AG04449 (cell line): ENCODE measurements at regions not wholly inside any gene's neighbourhood (a gene's known extent, or its start where the extent isn't known, plus 50 kb on each side); places are given as distances from the start of the nearest gene placed in this dataset.
"Not testable (repeated sequence)": the region's sequence is repeated elsewhere in the genome, so short reads cannot be mapped to it uniquely, and the experiment has no call there.

Experiments
- CTCF ChIA-PET: fragments of 350-600 bp; formaldehyde crosslinking; extraction: SDS; loops from one replicate; lab custom pipeline; 2021; ENCODE audit warnings: antibody characterized with exemption; lab: Yijun Ruan, JAX
- POLR2A ChIA-PET: fragments of 400-600, 350-600 bp; formaldehyde crosslinking; extraction: SDS; loops from one replicate; lab custom pipeline; 2020; ENCODE audit warnings: antibody characterized with exemption, inconsistent platforms; lab: Yijun Ruan, JAX
- DNase-seq: peaks from one replicate; pipeline ENCODE4 v3.0.0-alpha.2; 2010; ENCODE audit warnings: low read depth, low spot score
- H3K4me3 ChIP-seq: 2 replicates; pipeline ENCODE4 v1.5.1; 2011; ENCODE audit warnings: low read depth, mild to moderate bottlenecking, control low read depth, low read length
- CTCF ChIP-seq: IDR thresholded peaks from one replicate; pipeline ENCODE4 v1.5.1; 2011; ENCODE audit warnings: mild to moderate bottlenecking, moderate library complexity, low read length, control low read depth, inconsistent platforms; ENCODE audit not compliant: insufficient read depth; ENCODE audit errors: missing control alignments

DNA sequence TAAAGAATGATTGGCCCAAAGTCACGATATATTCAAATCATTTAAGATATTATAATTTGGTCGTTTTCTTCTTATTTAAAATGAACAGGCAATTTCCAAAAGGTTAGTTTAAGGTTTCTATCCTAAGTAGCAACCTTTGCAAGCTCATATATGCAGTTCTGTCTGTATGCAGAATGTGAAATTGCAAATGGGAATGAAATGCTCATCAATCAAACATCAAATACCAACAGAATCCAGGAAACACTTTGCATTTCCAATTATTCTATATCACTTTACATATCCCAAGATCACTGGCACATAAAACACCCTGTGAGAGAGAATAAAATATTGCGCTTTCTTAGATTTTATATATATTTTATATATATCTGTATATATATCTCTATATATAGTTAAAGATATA is 237.3 kb downstream of the NRIP1 start:
- TF ChIP-seq CTCF: no peak
- CTCF ChIA-PET: no interaction called here
- DNase-seq: no peak
- POLR2A ChIA-PET: no interaction called here
- no peak overlapping the region for H3K4me3 ChIP-seq

DNA sequence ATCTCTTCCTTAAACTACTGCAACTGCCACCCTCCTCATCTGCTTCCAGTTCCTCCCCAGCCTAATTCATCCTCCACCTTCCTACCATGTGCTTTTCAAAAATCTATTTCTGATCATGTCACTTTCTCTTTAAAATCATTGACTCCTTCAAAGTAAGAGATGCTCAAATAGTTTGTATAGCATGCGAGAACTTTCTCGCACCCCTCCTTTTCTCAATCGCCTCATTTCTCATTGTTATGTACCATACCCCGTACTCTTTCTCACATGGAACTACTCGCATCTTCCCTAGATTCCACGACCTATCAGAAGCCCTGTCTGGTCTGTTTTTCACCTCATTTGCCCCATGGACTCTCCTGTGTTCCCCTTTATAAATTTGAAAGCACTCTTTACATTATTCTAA is 238.2 kb downstream of the NRIP1 start:
- no peak for DNase-seq
- ChIA-PET CTCF (no interaction called here), POLR2A (no interaction called here)

DNA sequence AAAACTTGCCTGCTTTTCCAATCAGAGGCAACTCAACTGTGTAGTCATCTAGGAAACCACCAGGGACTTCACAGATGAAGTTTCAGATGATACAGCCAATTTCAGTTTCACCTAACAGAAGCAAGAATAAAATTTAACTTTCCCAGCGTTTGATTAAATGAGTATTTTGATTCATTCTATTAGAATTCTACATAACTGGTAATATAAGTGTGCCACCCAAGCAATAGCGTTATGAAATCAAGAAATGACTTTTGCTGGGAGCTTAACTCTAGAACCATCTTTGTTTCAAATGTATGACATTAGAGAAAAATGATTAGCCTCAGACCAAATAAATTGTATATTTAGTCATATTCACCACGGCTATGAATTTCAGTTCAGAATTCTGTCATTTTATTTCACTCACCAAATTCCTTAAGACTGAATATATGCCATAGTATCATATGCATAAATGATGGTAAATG is 239.3 kb downstream of the NRIP1 start:
- POLR2A ChIA-PET: no interaction called here
- no peak overlapping the region for H3K4me3 ChIP-seq
- CTCF ChIA-PET: no interaction called here
- DNase-seq: no peak
- TF ChIP-seq CTCF: no peak

More for the DNA sequence above, 238.2 kb downstream of the NRIP1 start:
- H3K4me3 ChIP-seq: no peak overlapping the region
- TF ChIP-seq CTCF: no peak

GRCh38 chr21:14824126-14824525 is 240.7 kb downstream of the NRIP1 start:
- no peak overlapping the region for H3K4me3 ChIP-seq
- CTCF ChIA-PET: no interaction called here
- DNase-seq: no peak
- POLR2A ChIA-PET: no interaction called here
- no peak for TF ChIP-seq CTCF

DNA sequence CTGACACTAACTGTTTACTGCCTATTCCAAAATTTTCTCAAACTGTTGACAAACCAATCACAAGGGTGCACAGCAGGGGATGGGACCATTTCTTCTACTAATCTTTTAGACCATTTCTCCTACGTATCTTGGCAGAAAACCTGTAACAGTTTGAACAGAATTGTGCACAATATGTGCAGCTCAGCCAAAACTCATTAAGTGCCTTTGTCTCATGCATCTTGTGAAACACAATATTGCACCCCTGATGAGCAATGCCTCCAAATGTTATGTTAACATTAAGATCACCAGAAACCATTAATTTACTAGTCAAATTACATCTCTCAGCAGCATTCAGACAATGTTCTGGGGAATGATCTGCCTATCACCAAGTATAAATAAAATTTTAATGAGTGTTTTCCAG is 247.5 kb downstream of the NRIP1 start:
- CTCF ChIA-PET: no interaction called here
- H3K4me3 ChIP-seq: no peak overlapping the region
- POLR2A ChIA-PET: no interaction called here
- no peak for TF ChIP-seq CTCF
- DNase-seq: no peak

DNA sequence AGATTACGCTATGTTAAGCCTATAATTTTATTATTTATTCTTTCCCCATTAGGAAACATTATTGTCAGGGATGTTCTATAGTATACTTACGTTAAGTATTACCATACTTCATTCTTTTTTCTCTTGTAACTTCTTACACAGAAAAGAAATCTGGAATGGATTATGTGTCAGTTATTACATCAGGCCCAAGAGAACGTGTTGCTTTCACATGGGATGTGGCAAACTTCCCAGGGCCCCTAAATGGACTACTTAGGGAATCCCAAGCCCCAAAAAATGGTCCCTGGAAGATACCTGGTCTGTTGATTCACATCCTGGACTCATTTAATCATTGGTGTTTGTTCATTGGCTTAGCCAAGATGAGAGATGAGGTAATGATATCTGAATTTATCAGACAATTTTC is 249.8 kb downstream of the NRIP1 start:
- no peak for DNase-seq
- TF ChIP-seq CTCF: no peak
- POLR2A ChIA-PET: no interaction called here
- CTCF ChIA-PET: no interaction called here
- H3K4me3 ChIP-seq: no peak overlapping the region

- TF ChIP-seq CTCF: no peak
- no peak for DNase-seq
- ChIA-PET POLR2A (no interaction called here), CTCF (no interaction called here)
- no peak overlapping the region for H3K4me3 ChIP-seq
Observed at GRCh38 chr21:14814282-14814681, 250.5 kb downstream of the NRIP1 start.

GRCh38 chr21:14804170-14804569 is 258.1 kb upstream of the SAMSN1 start:
- DNase-seq, CTCF ChIA-PET, H3K4me3 ChIP-seq, POLR2A ChIA-PET: not testable (repeated sequence)
